HEK293 (cell line): ENCODE measurements at regions not wholly inside any gene's neighbourhood (a gene's known extent, or its start where the extent isn't known, plus 50 kb on each side); places are given as distances from the start of the nearest gene placed in this dataset.

ENCODE experiments used
- CTCF ChIA-PET: fragments of 350-600 bp; formaldehyde crosslinking; extraction: SDS; loops from one replicate; lab custom pipeline; 2021; ENCODE audit warnings: antibody characterized with exemption; lab: Yijun Ruan, JAX
- POLR2A ChIA-PET: fragments of 300-600 bp; formaldehyde crosslinking; extraction: SDS; loops from one replicate; lab custom pipeline; 2020; ENCODE audit warnings: antibody characterized with exemption, inconsistent platforms; lab: Yijun Ruan, JAX
- H3K27ac ChIP-seq: fragments of 200-500 bp; sonication (Bioruptor generic); 2 replicates; pipeline ENCODE4 v1.5.1; 2014; ENCODE audit warnings: low read depth, low read length, control low read depth, inconsistent platforms; ENCODE audit errors: extremely low read depth
- H3K36me3 ChIP-seq, 2 experiments: fragments of 200-500 bp in 1 of 2; sonication (Bioruptor generic) in 1 of 2; 1 replicate in 1 of 2; 2 replicates in 1 of 2; pipeline ENCODE4 v1.5.1; 2014 to 2017; ENCODE audit warnings: inconsistent platforms in 2 of 2, low read length in 2 of 2; ENCODE audit not compliant: control insufficient read depth in 2 of 2, insufficient read depth in 1 of 2
- H3K4me1 ChIP-seq: fragments of 200-500 bp; sonication (Bioruptor generic); 2 replicates; pipeline ENCODE4 v1.5.1; 2014; ENCODE audit warnings: mild to moderate bottlenecking, low read length, inconsistent platforms; ENCODE audit not compliant: control insufficient read depth, insufficient read depth
- H3K4me3 ChIP-seq: 2 replicates; pipeline ENCODE4 v1.5.1; 2011; ENCODE audit warnings: low read depth, mild to moderate bottlenecking, control low read depth, low read length, moderate library complexity
- H3K9me3 ChIP-seq: fragments of 200-500 bp; sonication (Bioruptor generic); 2 replicates; pipeline ENCODE4 v1.5.1; 2014; ENCODE audit warnings: low read depth, low read length, inconsistent platforms; ENCODE audit not compliant: control insufficient read depth, insufficient read depth
- PRDM1 ChIP-seq: fragments of 450-650 bp; formaldehyde crosslinking; IDR thresholded peaks from 2 replicates; pipeline ENCODE4; 2016; ENCODE audit warnings: missing biosample characterization, missing genetic modification characterization
- PRDM6 ChIP-seq: fragments of 450-650 bp; formaldehyde crosslinking; IDR thresholded peaks from 2 replicates; pipeline ENCODE4 v1.5.1; 2017; ENCODE audit warnings: missing biosample characterization, missing genetic modification characterization
- SETDB1 ChIP-seq: IDR thresholded peaks from one replicate; pipeline ENCODE4 v1.6.1; 2017; ENCODE audit warnings: mild to moderate bottlenecking, low read length, moderate library complexity, mixed read lengths; ENCODE audit not compliant: insufficient read length
- TSHZ1 ChIP-seq: fragments of 450-650 bp; formaldehyde crosslinking; IDR thresholded peaks from 2 replicates; pipeline ENCODE4 v1.5.1; 2016; ENCODE audit warnings: missing biosample characterization, missing genetic modification characterization, borderline replicate concordance
- ZEB2 ChIP-seq: fragments of 450-650 bp; formaldehyde crosslinking; IDR thresholded peaks from 2 replicates; pipeline ENCODE4 v1.5.1; 2016; ENCODE audit warnings: missing biosample characterization, missing genetic modification characterization
- ZFP3 ChIP-seq: fragments of 450-650 bp; formaldehyde crosslinking; IDR thresholded peaks from 2 replicates; pipeline ENCODE4 v1.5.1; 2016; ENCODE audit warnings: low read depth, missing biosample characterization, missing genetic modification characterization
- ZFP37 ChIP-seq: fragments of 450-650 bp; formaldehyde crosslinking; IDR thresholded peaks from 2 replicates; pipeline ENCODE4 v1.5.1; 2016; ENCODE audit warnings: missing biosample characterization, missing genetic modification characterization
- ZNF140 ChIP-seq: fragments of 450-650 bp; formaldehyde crosslinking; IDR thresholded peaks from 2 replicates; pipeline ENCODE4 v1.5.1; 2016; ENCODE audit warnings: missing biosample characterization, missing genetic modification characterization
- ZNF280C ChIP-seq: fragments of 450-650 bp; formaldehyde crosslinking; IDR thresholded peaks from 2 replicates; pipeline ENCODE4 v1.5.1; 2016; ENCODE audit warnings: missing biosample characterization, missing genetic modification characterization
- ZNF335 ChIP-seq: fragments of 450-650 bp; formaldehyde crosslinking; conservative IDR thresholded peaks from 2 replicates; pipeline ENCODE4 v1.5.1; 2016; ENCODE audit warnings: missing biosample characterization, missing genetic modification characterization
- ZNF350 ChIP-seq: fragments of 450-650 bp; formaldehyde crosslinking; IDR thresholded peaks from 2 replicates; pipeline ENCODE4 v1.5.0; 2017; ENCODE audit warnings: missing biosample characterization, mild to moderate bottlenecking, missing genetic modification characterization
- ZNF555 ChIP-seq: fragments of 450-650 bp; formaldehyde crosslinking; conservative IDR thresholded peaks from 2 replicates; pipeline ENCODE4 v1.5.1; 2017; ENCODE audit warnings: missing biosample characterization, mild to moderate bottlenecking, missing genetic modification characterization, inconsistent platforms
- ZNF610 ChIP-seq: fragments of 450-650 bp; formaldehyde crosslinking; IDR thresholded peaks from 2 replicates; pipeline ENCODE4 v1.5.1; 2016; ENCODE audit warnings: missing biosample characterization, missing genetic modification characterization, borderline replicate concordance
- ZNF624 ChIP-seq: fragments of 450-650 bp; formaldehyde crosslinking; IDR thresholded peaks from 2 replicates; pipeline ENCODE4 v1.5.1; 2017; ENCODE audit warnings: missing biosample characterization, missing genetic modification characterization
- ZNF654 ChIP-seq: fragments of 450-650 bp; formaldehyde crosslinking; IDR thresholded peaks from 2 replicates; pipeline ENCODE4 v1.5.1; 2016; ENCODE audit warnings: low read depth, missing biosample characterization, missing genetic modification characterization
- ZNF830 ChIP-seq: fragments of 450-650 bp; IDR thresholded peaks from 2 replicates; pipeline ENCODE4 v1.5.0; 2018; ENCODE audit warnings: missing biosample characterization, missing genetic modification characterization, low read depth, mild to moderate bottlenecking, moderate library complexity

GRCh38 chr20:11542645-11543044 lies 375.0 kb upstream of the BTBD3 start:
- no peak overlapping the region for H3K4me3 ChIP-seq
- no peaks in the 10 kb centered on the region for H3K36me3 ChIP-seq
- POLR2A ChIA-PET: no interaction called here
- H3K27ac ChIP-seq: no peak overlapping the region
- no peaks in the 10 kb centered on the region for H3K4me1 ChIP-seq
- no peaks in the 10 kb centered on the region for H3K9me3 ChIP-seq
- no peak for TF ChIP-seq ZNF610
- no peak for TF ChIP-seq TSHZ1 (tag by site-specific recombination)
- no peak for TF ChIP-seq ZNF335 (tag by site-specific recombination)
- no peak for TF ChIP-seq ZFP3 (tag by site-specific recombination)
- TF ChIP-seq ZNF624 (tag by site-specific recombination): no peak
- no peak for TF ChIP-seq ZNF830 (tag by site-specific recombination)
- no peak for TF ChIP-seq SETDB1
- no peak for TF ChIP-seq ZNF140
- no peak for TF ChIP-seq ZEB2 (tag by site-specific recombination)
- no peak for TF ChIP-seq ZNF280C (tag by site-specific recombination)
- no peak for TF ChIP-seq ZFP37 (tag by site-specific recombination)
- no peak for TF ChIP-seq ZNF555 (tag by site-specific recombination)
- TF ChIP-seq PRDM1: no peak
- CTCF ChIA-PET: interaction anchor here (0.6 to 2.3 kb wide), 17 partner anchors 10 to 1568 kb away, joined by 3 to 10 read pairs (median 3); no protein-coding TSS in a partner anchor

- POLR2A ChIA-PET: no interaction called here
- TF ChIP-seq ZNF654 (tag by site-specific recombination): peak; percentile 80
- no peak for TF ChIP-seq ZNF350 (tag by site-specific recombination)
- TF ChIP-seq PRDM6 (tag by site-specific recombination): 0 out of 2 replicates have a peak, but pooled peaks have one; percentile 9
- TF ChIP-seq, all 188 proteins: peak for 2
- H3K4me3 ChIP-seq: no peak overlapping the region
- no peak overlapping the region for H3K27ac ChIP-seq
- CTCF ChIA-PET: interaction anchor here (0.6 to 2.3 kb wide), 32 partner anchors 8 to 1966 kb away, joined by 3 to 10 read pairs (median 4); no protein-coding TSS in a partner anchor
- H3K9me3 ChIP-seq: no peaks in the 10 kb centered on the region
- H3K4me1 ChIP-seq: no peaks in the 10 kb centered on the region
- H3K36me3 ChIP-seq: no peaks in the 10 kb centered on the region
Observed at GRCh38 chr20:11544029-11544678, 373.5 kb upstream of the BTBD3 start.
